GM18499 (cell line): ENCODE measurements at regions not wholly inside any gene's neighbourhood (a gene's known extent, or its start where the extent isn't known, plus 50 kb on each side); places are given as distances from the start of the nearest gene placed in this dataset.

Source experiments
- ATAC-seq: cut with Tn5 transposase; IDR thresholded peaks from one replicate; pipeline ENCODE4 v1.9.1; 2021; ENCODE audit warnings: moderate number of reproducible peaks; ENCODE audit not compliant: insufficient read depth, unreplicated experiment

DNA sequence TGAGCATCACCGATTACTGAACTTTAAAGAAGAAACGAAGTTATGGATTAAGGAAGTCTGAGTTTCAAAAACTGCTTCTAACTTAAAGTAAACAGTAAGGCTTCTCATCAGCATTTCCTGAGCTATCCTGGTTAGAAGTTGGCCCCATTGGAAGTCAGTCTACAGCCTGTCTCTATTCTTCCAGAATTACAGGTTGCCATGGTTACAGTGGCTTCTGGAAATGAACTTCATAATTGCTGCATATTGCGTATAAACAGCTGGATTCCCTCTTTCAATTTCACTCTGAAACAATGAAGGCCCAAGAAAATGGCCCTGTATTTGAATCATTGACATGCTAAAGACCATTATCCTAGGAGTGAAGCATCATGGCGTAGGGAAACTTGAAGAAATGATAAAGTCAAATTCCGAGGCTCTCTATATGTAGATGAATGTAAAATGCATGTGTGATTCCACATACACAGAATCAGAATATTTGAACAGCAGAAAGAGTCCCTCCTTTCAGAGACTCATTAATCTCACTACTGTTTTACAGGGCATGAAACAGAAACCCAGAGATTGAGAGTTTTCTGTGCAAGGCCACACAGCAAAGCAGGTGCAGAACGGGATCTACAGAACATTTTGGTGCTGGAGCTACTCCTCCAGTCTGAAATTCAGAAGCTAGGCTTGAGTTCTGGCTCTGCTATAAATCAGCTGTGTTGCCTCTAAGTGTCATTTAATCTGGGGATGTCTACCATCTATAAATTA lies 856.4 kb upstream of the CELF4 start:
- no peak for ATAC-seq

- no peak for ATAC-seq
Measured at GRCh38 chr18:38421021-38421420, 855.4 kb upstream of the CELF4 start.

DNA sequence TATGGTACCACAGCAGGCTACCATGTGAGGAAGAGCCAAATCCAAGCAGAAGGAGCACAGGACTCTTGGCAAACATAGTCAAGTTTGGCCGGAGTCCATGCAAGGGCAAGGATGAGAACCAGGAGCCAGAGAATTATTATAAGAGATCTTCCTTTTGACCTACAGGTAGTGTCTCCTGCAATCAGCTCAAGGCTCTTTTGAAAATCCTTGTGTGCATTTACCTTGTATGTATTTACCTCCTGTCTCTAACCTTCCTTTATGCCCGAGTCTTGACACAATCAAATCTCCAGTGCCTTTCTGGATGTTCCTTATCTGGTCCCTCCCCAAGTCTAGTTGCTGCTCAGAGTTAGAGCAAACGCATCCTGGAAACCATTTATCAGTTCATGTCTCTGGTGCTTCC lies 855.0 kb upstream of the CELF4 start:
- no peak for ATAC-seq

DNA sequence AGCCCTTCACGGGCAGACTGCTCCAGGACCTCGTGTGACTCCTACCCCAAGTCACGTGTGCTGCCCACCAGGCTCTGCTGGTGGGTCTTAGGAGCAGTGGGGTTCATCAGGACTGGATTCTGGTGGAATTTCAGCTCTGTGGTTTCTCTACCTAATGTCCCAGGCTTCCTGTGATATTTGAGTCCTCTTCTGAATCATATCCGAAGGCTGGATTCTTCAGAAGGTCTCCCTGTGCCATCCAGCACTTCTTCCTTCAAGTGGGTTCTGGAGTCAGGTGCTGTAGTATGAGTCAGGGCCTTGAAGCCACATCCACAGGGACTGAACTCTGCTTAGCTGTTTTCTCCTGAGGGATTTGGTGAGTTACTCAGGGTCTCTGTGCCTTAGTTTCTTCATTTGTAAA lies 850.2 kb upstream of the CELF4 start:
- ATAC-seq: no peak

DNA sequence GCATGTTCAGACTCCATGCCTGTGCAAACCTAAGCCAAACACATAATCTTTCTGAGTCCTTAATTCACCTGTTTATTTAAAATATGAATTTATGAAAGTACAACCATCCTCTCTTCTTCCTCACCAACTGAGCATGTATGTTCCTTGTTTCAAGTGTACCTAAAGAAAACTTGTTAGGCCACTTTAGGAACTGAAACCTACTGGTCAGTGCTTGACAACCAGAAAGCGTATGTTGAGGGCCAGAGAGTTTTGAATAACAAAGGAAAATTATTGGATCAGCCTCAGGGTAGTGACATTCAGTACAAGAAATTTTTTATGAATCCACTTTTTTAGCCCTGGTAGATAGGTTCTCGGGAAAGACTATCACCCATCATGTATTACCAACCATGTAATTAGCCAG lies 847.6 kb upstream of the CELF4 start:
- no peak for ATAC-seq

GRCh38 chr18:38406607-38407006 lies 841.0 kb upstream of the CELF4 start:
- ATAC-seq: no peak

GRCh38 chr18:38402509-38402908 lies 836.9 kb upstream of the CELF4 start:
- ATAC-seq: no peak

DNA sequence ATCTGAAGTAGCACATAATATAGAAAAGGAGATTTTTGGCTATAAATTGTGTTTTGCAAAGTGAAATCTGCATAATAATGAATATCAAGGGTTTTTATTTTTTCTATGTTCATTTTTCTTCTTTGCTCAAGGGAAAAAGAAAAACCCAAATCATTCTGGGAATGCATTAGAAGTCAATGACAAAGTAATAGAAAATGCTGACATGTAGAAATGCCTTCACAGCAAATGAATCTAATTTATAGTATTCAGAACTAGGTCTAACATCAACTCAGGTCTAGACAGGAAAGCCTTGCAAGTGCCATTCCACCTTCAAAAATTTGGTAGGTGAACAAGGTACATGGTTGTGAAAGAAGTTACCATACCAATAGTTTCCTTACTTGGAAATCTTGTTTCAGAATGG lies 831.5 kb upstream of the CELF4 start:
- no peak for ATAC-seq

DNA sequence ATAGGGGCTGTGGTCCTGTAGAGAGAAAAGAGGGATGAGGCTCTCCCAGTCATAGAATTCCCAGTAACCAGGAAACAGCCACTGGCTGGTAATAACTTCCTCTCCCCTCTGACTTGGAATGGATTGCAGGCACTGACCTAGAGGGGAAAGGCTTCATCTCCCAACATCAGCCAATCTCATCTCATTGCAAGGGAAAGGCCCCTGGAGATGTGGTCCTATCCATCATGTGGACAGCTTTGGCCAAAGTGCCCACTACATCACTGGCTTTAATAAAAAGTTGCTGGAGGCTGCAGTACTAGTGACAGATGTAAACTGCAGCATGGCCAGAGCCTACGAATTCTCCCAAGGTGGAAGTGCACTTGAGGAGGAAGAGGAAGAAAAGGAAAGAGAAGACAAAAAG lies 820.5 kb upstream of the CELF4 start:
- no peak for ATAC-seq

DNA sequence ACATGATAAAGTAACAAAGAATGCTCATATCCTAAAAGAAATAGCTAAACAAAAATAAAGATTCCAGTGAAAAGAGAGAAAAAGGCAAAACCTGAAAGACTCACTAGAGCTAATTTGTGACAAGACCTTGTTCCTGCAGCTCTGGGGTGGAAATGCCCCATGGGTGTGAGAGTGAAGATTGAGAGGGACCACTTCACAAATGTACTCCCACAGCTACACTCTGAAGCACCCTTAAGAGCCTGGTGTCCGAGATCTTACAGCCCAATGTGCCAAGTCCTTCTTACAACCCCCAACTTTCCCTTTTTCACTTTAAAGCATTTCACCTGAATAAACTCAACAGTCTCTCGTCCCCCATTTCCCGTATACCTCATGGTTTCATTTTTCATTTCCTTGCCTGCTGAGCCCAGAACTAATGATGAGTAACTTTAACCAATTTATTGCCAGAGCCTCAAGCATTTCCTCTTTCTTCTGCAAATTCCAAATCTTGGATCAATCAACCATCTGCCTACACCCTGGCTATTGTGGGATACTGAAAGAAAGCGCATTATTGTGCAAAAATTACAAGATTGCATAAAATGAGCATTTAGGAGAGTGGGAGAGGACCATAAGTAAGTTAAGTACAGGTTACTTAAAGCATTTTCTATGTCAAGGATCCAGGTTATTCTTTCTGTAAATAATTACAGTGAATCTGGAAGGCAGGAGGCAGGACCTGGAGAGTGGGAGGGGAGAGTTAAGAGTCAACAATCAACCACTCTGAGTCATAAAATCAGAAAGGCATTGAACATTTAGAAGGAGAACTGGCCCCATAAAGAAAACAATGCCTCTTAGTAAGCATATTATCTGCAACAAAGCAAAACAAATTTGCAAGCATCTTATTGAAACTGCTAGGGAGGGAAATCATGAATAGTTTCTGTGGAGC lies 804.4 kb upstream of the CELF4 start:
- ATAC-seq: no peak

GRCh38 chr18:38368886-38369285 lies 803.3 kb upstream of the CELF4 start:
- no peak for ATAC-seq

GRCh38 chr18:38368246-38368645 lies 802.6 kb upstream of the CELF4 start:
- no peak for ATAC-seq

DNA sequence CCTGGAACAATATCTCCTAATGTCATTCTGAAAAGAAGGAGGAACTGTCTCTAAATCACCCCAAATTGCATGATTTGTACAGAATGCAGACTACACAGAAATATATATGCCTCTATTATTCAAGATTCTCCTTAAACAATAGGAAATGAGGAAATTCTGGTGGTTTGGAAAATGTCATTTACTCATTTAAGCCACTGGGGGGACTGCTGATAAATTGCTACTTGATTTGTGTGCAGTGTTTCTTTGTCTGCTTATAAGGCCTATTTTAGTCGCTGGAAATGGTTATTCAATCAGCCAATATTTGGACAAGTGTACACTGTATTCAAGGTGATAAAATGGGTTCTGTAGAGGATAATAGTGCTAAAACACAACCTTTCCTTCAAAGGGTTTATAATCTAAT lies 801.9 kb upstream of the CELF4 start:
- no peak for ATAC-seq

- ATAC-seq: no peak
Measured at GRCh38 chr18:38362286-38362792, 796.7 kb upstream of the CELF4 start.

DNA sequence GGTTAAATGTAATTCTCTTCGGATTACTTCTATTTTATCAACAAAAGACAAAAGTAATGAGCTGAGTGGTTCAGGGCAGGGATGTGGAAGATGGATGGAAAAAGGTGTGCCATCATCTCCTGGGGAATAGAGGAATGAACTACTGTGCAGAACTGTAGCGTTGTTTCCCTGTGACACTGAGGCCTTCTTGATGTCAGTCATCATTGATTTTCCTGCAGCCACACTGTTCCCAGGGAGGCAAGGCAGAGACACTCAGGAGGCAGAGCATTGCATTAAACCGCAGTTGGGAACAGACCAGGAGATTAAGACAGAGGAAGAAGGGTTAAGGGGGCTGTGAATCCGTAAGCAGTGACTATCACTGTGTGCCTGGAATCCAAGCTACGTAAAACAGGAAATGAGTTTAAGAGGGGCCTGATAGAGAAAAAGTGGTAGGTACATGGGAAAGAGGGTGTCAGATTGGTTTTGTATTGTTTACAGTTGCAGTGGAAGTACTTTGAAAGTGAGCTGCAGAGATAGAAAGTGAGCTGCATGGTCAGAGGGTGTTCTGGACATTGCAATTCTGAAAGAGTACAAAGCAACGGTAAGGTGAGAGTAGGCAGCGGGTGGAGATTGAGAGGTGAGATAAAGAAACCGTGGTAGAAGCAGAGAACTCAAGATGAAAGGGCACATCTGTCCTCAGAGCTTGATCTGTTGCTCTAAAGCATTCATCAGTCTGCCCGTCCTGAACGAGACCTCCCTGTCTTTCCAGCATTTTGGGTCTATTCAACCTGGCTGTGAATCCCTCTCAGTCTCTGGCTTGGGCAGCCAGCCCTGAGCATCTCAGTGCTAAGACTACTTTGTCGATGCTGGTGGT lies 793.4 kb upstream of the CELF4 start:
- no peak for ATAC-seq

- no peak for ATAC-seq
Measured at GRCh38 chr18:38353149-38353548, 787.6 kb upstream of the CELF4 start.

DNA sequence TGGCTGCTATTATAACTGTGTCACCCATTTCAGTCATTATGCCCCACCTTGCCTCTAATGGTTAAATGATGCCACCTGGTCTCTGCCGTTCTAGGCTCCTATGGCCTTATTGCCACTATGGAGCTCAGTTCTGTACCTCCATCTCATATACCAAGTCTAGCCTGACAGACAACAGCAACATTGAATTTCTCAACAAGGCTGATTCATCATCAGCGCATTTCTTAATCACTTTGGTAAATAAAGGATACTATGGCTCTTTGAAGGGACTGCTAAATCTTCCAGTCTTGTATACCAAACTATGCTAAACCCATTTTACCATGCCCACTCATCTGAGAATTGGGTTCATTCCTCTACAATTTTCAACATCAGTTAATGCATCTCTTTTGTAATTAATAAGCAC lies 784.5 kb upstream of the CELF4 start:
- ATAC-seq: no peak

DNA sequence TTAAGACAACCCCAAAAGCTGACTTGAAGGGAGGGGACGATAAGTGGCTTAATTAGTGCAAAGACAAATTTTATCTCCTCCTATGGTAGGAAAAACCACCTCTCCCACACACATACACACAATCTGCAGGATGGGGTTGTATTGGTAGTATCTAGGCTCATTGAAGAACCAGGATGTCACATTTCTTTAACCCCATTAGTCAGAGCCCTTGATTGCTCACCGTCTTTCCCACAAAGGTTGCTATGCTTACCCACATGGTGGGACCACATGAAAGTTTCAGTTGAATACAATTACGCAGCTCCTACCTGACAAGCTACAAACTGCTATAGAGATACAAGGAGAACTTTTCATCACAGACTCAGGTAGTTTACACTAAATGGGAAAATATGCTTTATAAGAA lies 765.0 kb upstream of the CELF4 start:
- no peak for ATAC-seq

- ATAC-seq: no peak
Measured at GRCh38 chr18:38329145-38329544, 763.5 kb upstream of the CELF4 start.

DNA sequence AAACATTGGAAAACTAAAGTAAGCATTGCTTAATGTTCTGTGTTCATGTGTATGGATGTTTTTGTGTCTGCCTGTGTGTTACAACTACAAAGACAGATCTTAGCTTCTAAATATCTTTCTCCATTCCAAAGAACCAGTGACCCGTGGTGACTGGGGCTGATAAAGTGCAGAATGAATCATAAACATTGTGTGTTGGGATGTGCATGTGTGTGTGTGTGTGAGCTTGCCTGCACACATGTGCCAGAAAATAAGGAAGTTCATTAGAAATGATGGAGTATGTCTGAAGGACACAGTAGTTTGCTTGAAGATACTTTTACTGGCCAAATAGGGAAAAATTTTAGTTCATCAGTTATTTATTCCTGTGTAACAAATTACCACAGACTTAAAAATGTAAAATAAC lies 756.6 kb upstream of the CELF4 start:
- ATAC-seq: no peak

DNA sequence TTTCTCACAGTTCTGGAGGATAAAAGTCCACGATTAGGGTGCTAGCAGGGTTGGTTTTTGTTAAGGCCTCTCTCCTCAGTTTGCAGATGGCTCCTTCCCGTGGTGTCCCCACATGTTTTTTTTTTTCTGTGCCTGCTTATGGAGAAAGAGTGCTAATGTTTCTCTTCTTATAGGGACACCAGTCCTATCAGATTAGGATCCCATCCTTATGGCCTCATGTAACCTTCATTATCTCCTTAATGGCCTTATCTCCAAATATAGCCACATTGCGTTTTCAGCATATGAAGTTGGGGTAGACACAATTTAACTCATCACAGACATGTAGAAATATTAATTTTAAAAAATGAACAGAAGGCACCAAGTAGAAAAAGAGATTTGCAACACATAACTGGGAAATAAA lies 755.7 kb upstream of the CELF4 start:
- no peak for ATAC-seq
